OCI-LY7 (cell line): ENCODE measurements at regions not wholly inside any gene's neighbourhood (a gene's known extent, or its start where the extent isn't known, plus 50 kb on each side); places are given as distances from the start of the nearest gene placed in this dataset.

Experiments
- CTCF ChIP-seq: fragments of 200-600 bp; sonication (generic); conservative IDR thresholded peaks from 2 replicates; pipeline ENCODE4 v1.5.1; 2014; ENCODE audit warnings: mild to moderate bottlenecking, antibody characterized with exemption, low read length, moderate library complexity, mixed read lengths
- EZH2phosphoT487 ChIP-seq: fragments of 200-600 bp; sonication (generic); IDR thresholded peaks from 2 replicates; pipeline ENCODE4 v1.6.1; 2018; ENCODE audit warnings: low read depth, borderline replicate concordance, mild to moderate bottlenecking, mixed run types, antibody characterized with exemption, low read length, moderate library complexity, mixed read lengths

- no peak for TF ChIP-seq CTCF
- TF ChIP-seq EZH2phosphoT487, result no peak
These were observed 218.5 kb downstream of the GBA3 start for GRCh38 chr4:22911285-22911684.
